RWPE1 (cell line): ENCODE measurements at regions not wholly inside any gene's neighbourhood (a gene's known extent, or its start where the extent isn't known, plus 50 kb on each side); places are given as distances from the start of the nearest gene placed in this dataset.

Source experiments
- CTCF ChIA-PET: fragments of 350-600 bp; sonication (Branson Sonifier 250); formaldehyde crosslinking; extraction: SDS; loops from one replicate; lab custom pipeline; 2021; lab: Yijun Ruan, JAX
- POLR2A ChIA-PET: fragments of 400-600 bp; formaldehyde crosslinking; extraction: SDS; loops from one replicate; lab custom pipeline; 2020; ENCODE audit warnings: antibody characterized with exemption; ENCODE audit not compliant: low non-redundant PET; lab: Yijun Ruan, JAX
- DNase-seq: peaks from one replicate; pipeline ENCODE4 v3.0.0; 2012; ENCODE audit warnings: low spot score
- H3K27ac ChIP-seq: fragments of 450-650 bp; 2 replicates; pipeline ENCODE4 v1.5.1; 2017
- CTCF ChIP-seq: fragments of 450-650 bp; conservative IDR thresholded peaks from 2 replicates; pipeline ENCODE4 v1.5.1; 2017; ENCODE audit warnings: low read depth, mild to moderate bottlenecking

GRCh38 chr1:229111703-229112319, 159.1 kb upstream of the RAB4A start:
- CTCF ChIA-PET: interaction anchor here (0.5 to 0.6 kb wide), 3 partner anchors 31 to 159 kb away, joined by 3 read pairs; no protein-coding TSS in a partner anchor
- DNase-seq: no peak
- no peak overlapping the region for H3K27ac ChIP-seq
- POLR2A ChIA-PET: no interaction called here
- TF ChIP-seq CTCF: no peak

- CTCF ChIA-PET: no interaction called here
- no peak for DNase-seq
- POLR2A ChIA-PET: no interaction called here
Measured at GRCh38 chr1:229112832-229113548, 157.9 kb upstream of the RAB4A start.

GRCh38 chr1:229114315-229114714, 156.6 kb upstream of the RAB4A start:
- POLR2A ChIA-PET: no interaction called here
- DNase-seq: no peak
- CTCF ChIA-PET: no interaction called here
- H3K27ac ChIP-seq: peak overlapping the region; percentile 31; the same call in 1 of the 2 replicates
- TF ChIP-seq CTCF: no peak

More at GRCh38 chr1:229112832-229113548, 157.9 kb upstream of the RAB4A start:
- no peak overlapping the region for H3K27ac ChIP-seq
- TF ChIP-seq CTCF: no peak

- CTCF ChIA-PET: no interaction called here
- H3K27ac ChIP-seq: peak overlapping the region; percentile 31; the same call in 1 of the 2 replicates
- POLR2A ChIA-PET: no interaction called here
- TF ChIP-seq CTCF: no peak
- DNase-seq: no peak
Measured at GRCh38 chr1:229114850-229115365, 156.0 kb upstream of the RAB4A start.

GRCh38 chr1:229116114-229116513, 154.8 kb upstream of the RAB4A start:
- POLR2A ChIA-PET: no interaction called here
- CTCF ChIA-PET: interaction anchor here (0.6 kb wide), 1 partner anchor 15 kb away, joined by 3 read pairs; no protein-coding TSS in a partner anchor

More at GRCh38 chr1:229116114-229116513, 154.8 kb upstream of the RAB4A start:
- no peak for TF ChIP-seq CTCF
- no peak overlapping the region for H3K27ac ChIP-seq
- no peak for DNase-seq
